ENCODE measurements at regions not wholly inside any gene's neighbourhood (a gene's known extent, or its start where the extent isn't known, plus 50 kb on each side); places are given as distances from the start of the nearest gene placed in this dataset.

GRCh38 chr14:65853407-65853955, 441.0 kb downstream of the FUT8 start:
- TF ChIP-seq POLR2AphosphoS5 (IDR thresholded peaks at IDR 0.05) (no peak), CTCF (IDR thresholded peaks at IDR 0.05) (no peak)
